HS-5 (cell line): ENCODE measurements at regions not wholly inside any gene's neighbourhood (a gene's known extent, or its start where the extent isn't known, plus 50 kb on each side); places are given as distances from the start of the nearest gene placed in this dataset.
"Not testable (repeated sequence)": the region's sequence is repeated elsewhere in the genome, so short reads cannot be mapped to it uniquely, and the experiment has no call there.

ENCODE experiments used
- DNase-seq: peaks from one replicate; pipeline ENCODE4 v3.0.0-alpha.2; 2012; ENCODE audit warnings: low read depth

GRCh38 chr7:19533266-19533665 lies 175.6 kb downstream of the POLR1F start:
- DNase-seq = no peak

- no peak for DNase-seq
Measured at GRCh38 chr7:19530852-19531251, 178.0 kb downstream of the POLR1F start.

GRCh38 chr7:19530261-19530660 lies 178.6 kb downstream of the POLR1F start:
- no peak for DNase-seq

- DNase-seq = no peak
Measured at GRCh38 chr7:19526639-19527038, 182.2 kb downstream of the POLR1F start.

DNA sequence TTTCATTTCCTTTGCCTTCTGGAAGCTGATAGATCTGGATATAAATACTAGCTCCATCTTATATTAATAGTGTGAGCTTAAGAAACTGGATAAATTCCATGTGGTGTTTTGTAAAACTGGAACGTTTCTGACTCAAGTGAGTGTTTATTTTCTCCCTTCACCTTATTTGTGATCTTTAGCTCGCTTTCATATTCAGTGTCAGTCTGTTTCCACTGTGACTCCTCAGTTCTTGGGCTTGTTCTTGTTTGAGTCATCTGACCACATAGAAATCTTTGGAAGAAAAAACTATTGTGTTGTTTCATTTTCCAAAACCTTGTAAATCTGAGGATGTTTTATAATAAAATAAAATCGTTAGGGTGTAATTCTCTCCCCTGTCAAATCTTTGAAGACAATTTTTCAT lies 186.4 kb downstream of the POLR1F start:
- DNase-seq = peak; percentile 58

GRCh38 chr7:19520392-19520791 lies 188.4 kb downstream of the POLR1F start:
- DNase-seq = no peak

DNA sequence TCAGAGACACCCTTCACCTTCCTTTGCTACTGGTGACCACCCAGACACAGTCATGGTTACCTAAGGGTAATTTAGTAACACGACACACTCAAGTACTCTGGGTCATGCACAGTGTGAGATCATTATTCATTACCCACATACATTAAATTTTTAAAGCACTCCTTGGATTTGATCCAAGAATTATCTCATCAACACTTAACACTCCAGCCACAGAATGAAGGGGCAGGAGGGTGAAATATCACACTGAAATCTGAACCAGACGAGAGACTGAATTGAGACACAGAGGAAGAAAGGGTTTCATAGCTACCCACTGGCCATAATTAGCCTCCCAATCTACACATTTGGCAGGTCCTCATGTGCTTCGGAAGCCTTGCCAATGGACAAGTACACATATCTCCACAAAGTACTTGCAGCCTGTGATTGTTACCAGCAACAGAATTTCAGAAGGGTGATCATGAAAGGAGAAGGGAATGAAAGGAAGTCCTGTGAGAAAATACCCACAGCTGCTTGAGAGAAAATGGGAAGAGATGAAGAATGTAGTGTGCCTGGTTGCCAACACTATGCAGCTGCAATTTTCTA lies 189.3 kb downstream of the POLR1F start:
- peak; percentile 11 for DNase-seq

GRCh38 chr7:19517546-19517945 lies 191.3 kb downstream of the POLR1F start:
- DNase-seq = not testable (repeated sequence)

- no peak for DNase-seq
Measured at GRCh38 chr7:19508821-19509220, 200.0 kb downstream of the POLR1F start.

DNA sequence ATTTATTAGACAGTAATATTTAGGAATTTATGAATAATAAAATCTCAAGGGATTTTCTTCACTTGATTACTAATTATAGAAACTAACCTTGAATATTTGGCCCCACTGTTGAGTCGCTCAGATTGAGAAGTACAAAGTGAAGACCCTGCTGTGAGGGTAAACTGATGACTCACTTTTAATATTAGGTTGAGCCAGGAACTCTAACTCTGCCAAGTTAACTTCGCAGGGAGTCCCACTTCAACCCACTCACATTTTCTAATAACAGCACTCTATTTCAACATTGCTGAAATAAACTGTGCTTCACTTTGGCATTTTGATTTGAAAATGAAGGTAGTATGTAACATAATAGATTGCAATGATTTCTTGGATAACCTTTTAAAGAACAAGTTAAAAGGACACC lies 200.7 kb downstream of the POLR1F start:
- DNase-seq = no peak

GRCh38 chr7:19491821-19492452 lies 216.9 kb downstream of the POLR1F start:
- DNase-seq = peak; percentile 51

DNA sequence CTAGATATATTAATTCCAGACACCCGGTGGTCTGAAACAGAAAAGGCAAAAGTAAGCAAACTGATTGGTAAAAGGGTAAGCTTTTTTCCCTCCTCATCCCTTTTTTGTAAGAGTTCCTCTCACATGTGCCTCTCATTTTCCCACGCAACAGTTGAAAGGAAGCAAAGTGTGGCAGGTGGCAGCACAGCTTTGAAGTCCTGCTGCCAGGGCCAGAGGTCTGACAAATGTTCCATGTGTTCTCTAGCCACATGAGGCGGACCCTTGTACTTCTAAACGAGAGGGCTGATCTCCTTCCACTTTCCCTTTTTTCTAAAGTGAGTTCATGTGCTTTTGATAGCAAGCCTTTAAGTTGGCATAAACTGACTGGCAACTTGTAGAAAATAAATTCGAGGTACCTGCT lies 217.5 kb downstream of the POLR1F start:
- DNase-seq = no peak

DNA sequence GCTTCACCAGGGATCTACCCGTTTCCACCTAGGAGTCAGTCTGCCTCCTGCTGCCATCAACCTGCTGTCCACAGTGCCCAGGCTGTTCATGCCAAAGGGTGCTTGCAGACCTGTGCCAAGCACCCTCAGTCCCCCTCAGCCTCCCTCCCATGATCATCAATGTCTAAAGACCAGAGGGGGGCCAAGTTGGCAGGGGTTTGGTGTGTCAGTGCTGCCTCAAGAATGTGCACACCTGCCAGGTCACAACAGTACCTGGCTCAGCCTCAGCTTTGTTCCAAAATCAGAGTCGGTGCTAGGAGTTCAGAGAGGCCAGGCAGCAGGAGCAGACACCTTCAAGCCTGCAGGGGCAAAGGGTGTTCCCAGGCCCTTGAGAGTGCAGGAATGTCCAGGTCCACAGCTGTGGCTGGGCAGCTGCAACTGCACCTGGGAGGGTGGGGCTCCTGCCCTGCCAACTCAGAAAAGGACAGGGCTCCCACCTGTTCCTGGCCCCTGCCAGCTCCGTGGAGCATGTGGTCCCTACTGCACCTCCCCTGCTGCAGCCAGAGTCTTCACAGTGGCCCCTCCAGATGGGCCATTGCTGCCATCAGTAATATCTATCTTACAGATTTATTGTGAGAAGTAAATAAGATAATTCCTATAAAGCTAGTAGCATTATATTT lies 219.5 kb downstream of the POLR1F start:
- no peak for DNase-seq

GRCh38 chr7:19488056-19488455 lies 220.8 kb downstream of the POLR1F start:
- DNase-seq = no peak

DNA sequence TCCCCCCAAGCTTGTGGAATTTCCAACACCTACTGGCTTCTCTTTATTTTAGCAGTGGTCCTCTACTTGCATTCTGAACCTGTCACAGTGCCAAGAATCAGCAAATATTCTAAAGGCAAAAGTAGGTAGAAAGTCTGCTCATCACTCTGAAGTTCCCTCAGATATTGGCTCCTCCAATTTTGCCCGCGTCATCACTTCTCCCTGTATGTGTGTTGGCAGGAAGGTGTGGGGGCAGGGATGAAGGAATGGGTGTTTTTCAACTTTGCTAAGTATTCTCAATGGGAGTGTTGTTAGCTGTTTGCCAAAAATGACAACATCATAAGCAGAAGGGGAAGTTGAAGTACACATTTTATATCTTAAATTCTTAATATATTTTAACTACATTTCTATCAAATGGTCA lies 226.2 kb downstream of the POLR1F start:
- DNase-seq = no peak

DNA sequence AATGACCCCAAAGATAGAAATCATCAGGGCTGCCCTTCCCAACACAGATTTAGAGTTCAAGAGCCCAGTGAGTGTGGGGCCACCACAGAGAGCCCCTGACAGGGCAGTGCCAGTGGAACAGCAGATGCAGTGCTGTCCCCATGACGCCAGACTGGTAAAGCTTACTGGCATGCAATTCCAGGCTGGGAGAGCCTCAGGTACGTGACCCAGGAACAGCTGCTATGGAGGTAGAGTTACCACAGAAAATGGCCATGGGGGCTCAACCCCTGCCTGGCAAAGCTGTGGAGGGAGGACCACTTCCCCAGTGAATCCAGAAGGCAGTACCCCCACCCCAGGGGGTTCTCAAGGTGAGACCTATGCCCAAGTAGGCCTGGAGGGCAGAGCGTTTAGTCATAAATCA lies 228.5 kb downstream of the POLR1F start:
- DNase-seq = no peak

DNA sequence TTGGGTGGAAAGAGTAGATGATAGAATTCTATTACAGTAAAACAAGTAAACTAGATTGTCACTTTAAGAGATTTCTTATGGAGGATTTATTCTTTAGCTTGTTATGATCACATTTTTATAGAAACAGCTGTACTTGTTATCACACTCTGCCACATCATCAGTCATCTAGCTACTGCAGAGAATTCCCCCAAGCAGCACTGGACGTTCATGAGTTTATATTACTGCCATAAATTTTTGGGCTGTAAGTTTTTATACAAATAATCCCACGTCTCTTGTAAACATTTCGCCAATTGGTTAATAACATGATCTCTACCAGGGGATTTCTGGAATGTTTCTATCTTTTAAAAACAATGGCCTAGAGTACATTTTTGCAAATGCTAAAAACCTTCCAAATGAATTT lies 238.8 kb downstream of the POLR1F start:
- DNase-seq = no peak

- DNase-seq = no peak
Measured at GRCh38 chr7:19465861-19466260, 243.0 kb downstream of the POLR1F start.

- DNase-seq = no peak
Measured at GRCh38 chr7:19464751-19465150, 244.1 kb downstream of the POLR1F start.

GRCh38 chr7:19464241-19464640 lies 244.6 kb downstream of the POLR1F start:
- DNase-seq = no peak

DNA sequence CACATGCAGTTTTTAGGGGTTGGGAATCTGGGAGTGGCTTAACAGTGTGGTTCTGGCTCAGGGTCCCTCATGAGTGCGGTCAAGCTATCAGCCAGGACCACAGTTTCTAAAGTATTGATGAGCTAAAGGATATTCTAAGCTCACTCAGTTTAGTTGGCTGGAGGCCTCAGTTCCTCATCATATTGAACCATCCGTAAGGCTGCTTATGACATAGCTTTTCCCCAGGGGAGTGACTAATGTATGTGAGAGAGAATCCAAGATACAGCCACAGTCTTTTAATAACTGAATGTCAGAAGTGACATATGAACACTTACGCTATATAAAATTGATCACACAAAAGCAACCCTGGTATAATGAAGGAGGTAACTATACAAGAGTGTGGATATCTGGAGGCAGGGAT lies 245.3 kb downstream of the POLR1F start:
- DNase-seq = no peak

DNA sequence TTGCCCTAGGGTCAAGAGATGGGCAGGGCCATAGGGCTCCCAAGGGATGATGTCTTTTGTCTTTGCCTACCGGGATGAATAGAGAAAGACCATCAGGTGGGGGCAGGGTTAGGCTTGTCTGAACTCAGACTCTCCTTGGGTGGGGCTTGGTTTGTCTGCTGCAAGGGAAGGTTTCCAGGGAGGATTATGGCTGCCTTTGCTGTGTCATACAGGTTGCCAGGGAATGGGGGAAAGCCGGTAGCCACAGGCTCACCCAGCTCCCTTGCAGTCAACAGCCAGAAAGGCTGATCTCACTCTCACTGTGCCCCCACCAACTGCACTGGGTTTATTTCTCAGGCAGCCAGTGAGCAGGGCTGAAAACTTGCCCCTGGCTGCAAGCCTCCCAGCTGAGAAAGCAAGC lies 253.2 kb downstream of the POLR1F start:
- DNase-seq = no peak

- DNase-seq = no peak
Measured at GRCh38 chr7:19448091-19448490, 260.7 kb downstream of the POLR1F start.
